Endodermal cell (in vitro differentiated cells): ENCODE measurements at regions not wholly inside any gene's neighbourhood (a gene's known extent, or its start where the extent isn't known, plus 50 kb on each side); places are given as distances from the start of the nearest gene placed in this dataset.
"Not testable (repeated sequence)": the region's sequence is repeated elsewhere in the genome, so short reads cannot be mapped to it uniquely, and the experiment has no call there.

Experiments used
- DNase-seq: peaks from one replicate; pipeline ENCODE4 v3.0.0-alpha.2; 2017
- H3K27ac ChIP-seq: 2 replicates; pipeline ENCODE4 v1.5.1; 2013; ENCODE audit warnings: mild to moderate bottlenecking, low read depth, low read length, moderate library complexity
- H3K27me3 ChIP-seq: 2 replicates; pipeline ENCODE4 v1.6.1; 2013; ENCODE audit warnings: mild to moderate bottlenecking, low read length, moderate library complexity; ENCODE audit not compliant: insufficient read depth, control insufficient read depth, poor library complexity, severe bottlenecking
- H3K36me3 ChIP-seq: 2 replicates; pipeline ENCODE4 v1.7.0; 2013; ENCODE audit warnings: mild to moderate bottlenecking, low read length, moderate library complexity; ENCODE audit not compliant: control insufficient read depth, insufficient read depth
- H3K4me1 ChIP-seq: one replicate; pipeline ENCODE4 v1.7.0; 2013; ENCODE audit warnings: low read length; ENCODE audit not compliant: control insufficient read depth, insufficient read depth
- H3K4me3 ChIP-seq: 2 replicates; pipeline ENCODE4 v1.5.1; 2013; ENCODE audit warnings: mild to moderate bottlenecking, low read length, moderate library complexity
- H3K9ac ChIP-seq: 2 replicates; pipeline ENCODE4 v1.6.1; 2013; ENCODE audit warnings: mild to moderate bottlenecking, low read length, moderate library complexity; ENCODE audit not compliant: poor library complexity, severe bottlenecking; ENCODE audit errors: extremely low read depth
- H3K9me3 ChIP-seq: 2 replicates; pipeline ENCODE4 v1.6.1; 2013; ENCODE audit warnings: mild to moderate bottlenecking, low read length, moderate library complexity; ENCODE audit not compliant: control insufficient read depth
- H3K27ac Mint-ChIP-seq: 2 replicates; pipeline ENCODE4 v1.8.0; 2020; ENCODE audit warnings: mixed read lengths
- H3K27me3 Mint-ChIP-seq: 2 replicates; pipeline ENCODE4 v1.8.0; 2021; ENCODE audit warnings: mild to moderate bottlenecking, mixed read lengths; ENCODE audit not compliant: insufficient read depth
- H3K36me3 Mint-ChIP-seq: 2 replicates; pipeline ENCODE4 v1.8.0; 2020; ENCODE audit warnings: low read depth, mixed read lengths
- H3K4me1 Mint-ChIP-seq: 2 replicates; pipeline ENCODE4 v1.8.0; 2020; ENCODE audit warnings: mixed read lengths
- H3K4me3 Mint-ChIP-seq: 2 replicates; pipeline ENCODE4 v1.8.0; 2020; ENCODE audit warnings: mild to moderate bottlenecking, moderate library complexity, mixed read lengths
- H3K9me3 Mint-ChIP-seq: 2 replicates; pipeline ENCODE4 v1.8.0; 2020; ENCODE audit warnings: mild to moderate bottlenecking, mixed read lengths
- CTCF ChIP-seq: fragments of 200-600 bp; sonication (generic); conservative IDR thresholded peaks from 2 replicates; pipeline ENCODE4 v1.5.0; 2021; ENCODE audit warnings: antibody characterized with exemption, mild to moderate bottlenecking
- WGBS, 2 experiments: methylation state at CpG; one replicate each; pipeline versions ENCODE4 v1.1.5 to v1.1.7; 2013; ENCODE audit warnings: missing lambda C conversion rate in 2 of 2, mixed read lengths in 1 of 2; ENCODE audit not compliant: insufficient coverage in 1 of 2, insufficient read length in 1 of 2; 5-methylcytosine and 5-hydroxymethylcytosine counted together

GRCh38 chr7:150000780-150001599 is 127.2 kb downstream of the ATP6V0E2 start:
- 60 to 68% methylated on average over 2 to 20 of the region's 22 CpGs for WGBS, 2 experiments
- H3K9me3 Mint-ChIP-seq: not testable (repeated sequence)
- DNase-seq: peak; percentile 68

GRCh38 chr7:150003304-150003810 is 129.6 kb downstream of the ATP6V0E2 start:
- Histone ChIP-seq H3K9me3 (no peaks in the 10 kb centered on the region), H3K27me3 (peaks cover 5% of the 10 kb centered on the region), H3K36me3 (no peaks in the 10 kb centered on the region), H3K9ac (no peak overlapping the region), H3K4me3 (no peak overlapping the region), H3K27ac (no peak overlapping the region), H3K4me1 (no peaks in the 10 kb centered on the region)
- WGBS, 2 experiments: 55 to 63% methylated on average over 4 of the region's 4 CpGs
- H3K4me3 Mint-ChIP-seq: no peak overlapping the region
- H3K36me3 Mint-ChIP-seq: no peaks in the 10 kb centered on the region
- H3K9me3 Mint-ChIP-seq: no peaks in the 10 kb centered on the region
- H3K4me1 Mint-ChIP-seq: no peaks in the 10 kb centered on the region
- no peak for DNase-seq
- TF ChIP-seq CTCF: no peak
- no peak overlapping the region for H3K27ac Mint-ChIP-seq
- H3K27me3 Mint-ChIP-seq: peaks cover 4% of the 10 kb centered on the region

More at GRCh38 chr7:150000780-150001599, 127.2 kb downstream of the ATP6V0E2 start:
- H3K4me3 Mint-ChIP-seq, H3K27ac ChIP-seq, H3K27me3 ChIP-seq, H3K36me3 ChIP-seq, H3K36me3 Mint-ChIP-seq, H3K9me3 ChIP-seq, H3K4me3 ChIP-seq, H3K9ac ChIP-seq, H3K4me1 ChIP-seq, H3K4me1 Mint-ChIP-seq, H3K27me3 Mint-ChIP-seq, H3K27ac Mint-ChIP-seq: not testable (repeated sequence)
- peak; percentile 68 for TF ChIP-seq CTCF

- H3K9me3 ChIP-seq, H3K4me1 ChIP-seq, H3K27ac ChIP-seq, H3K4me3 Mint-ChIP-seq, H3K4me3 ChIP-seq, H3K27ac Mint-ChIP-seq, H3K36me3 Mint-ChIP-seq, H3K27me3 Mint-ChIP-seq, H3K27me3 ChIP-seq, DNase-seq, H3K4me1 Mint-ChIP-seq, H3K9ac ChIP-seq, H3K9me3 Mint-ChIP-seq, H3K36me3 ChIP-seq: not testable (repeated sequence)
- WGBS, 2 experiments: 67 to 88% methylated on average over 1 to 2 of the region's 2 CpGs
Observed at GRCh38 chr7:150003973-150004372, 130.2 kb downstream of the ATP6V0E2 start.

- not testable (repeated sequence) for H3K36me3 ChIP-seq, H3K27me3 ChIP-seq, H3K4me1 Mint-ChIP-seq, H3K9me3 Mint-ChIP-seq, H3K9me3 ChIP-seq, H3K4me1 ChIP-seq, H3K9ac ChIP-seq, H3K36me3 Mint-ChIP-seq, DNase-seq, H3K27ac Mint-ChIP-seq, H3K4me3 Mint-ChIP-seq, H3K27me3 Mint-ChIP-seq, H3K27ac ChIP-seq, H3K4me3 ChIP-seq
- WGBS, 2 experiments: 93 to 100% methylated on average over 2 to 4 of the region's 4 CpGs
Observed at GRCh38 chr7:150004843-150005242, 131.1 kb downstream of the ATP6V0E2 start.

GRCh38 chr7:150009620-150010303 is 136.0 kb downstream of the ATP6V0E2 start:
- not testable (repeated sequence) for H3K27ac ChIP-seq, H3K4me1 Mint-ChIP-seq, H3K4me3 ChIP-seq, H3K27me3 ChIP-seq, H3K9me3 Mint-ChIP-seq, H3K4me1 ChIP-seq, H3K36me3 Mint-ChIP-seq, H3K27me3 Mint-ChIP-seq, DNase-seq, H3K9me3 ChIP-seq, H3K36me3 ChIP-seq, H3K4me3 Mint-ChIP-seq, H3K9ac ChIP-seq, H3K27ac Mint-ChIP-seq
- WGBS, 2 experiments: 86% methylated on average over 5 of the region's 9 CpGs; no CpG with 5 or more reads in 1 of the 2 experiments
